ENCODE measurements at regions not wholly inside any gene's neighbourhood (a gene's known extent, or its start where the extent isn't known, plus 50 kb on each side); places are given as distances from the start of the nearest gene placed in this dataset.

GRCh38 chr3:148186881-148187280, 510.8 kb upstream of the AGTR1 start:
- no peak for DNase-seq

- no peak for DNase-seq
Observed at GRCh38 chr3:148187296-148187695, 510.4 kb upstream of the AGTR1 start.

- DNase-seq: no peak
Observed at GRCh38 chr3:148190441-148190990, 507.2 kb upstream of the AGTR1 start.

DNA sequence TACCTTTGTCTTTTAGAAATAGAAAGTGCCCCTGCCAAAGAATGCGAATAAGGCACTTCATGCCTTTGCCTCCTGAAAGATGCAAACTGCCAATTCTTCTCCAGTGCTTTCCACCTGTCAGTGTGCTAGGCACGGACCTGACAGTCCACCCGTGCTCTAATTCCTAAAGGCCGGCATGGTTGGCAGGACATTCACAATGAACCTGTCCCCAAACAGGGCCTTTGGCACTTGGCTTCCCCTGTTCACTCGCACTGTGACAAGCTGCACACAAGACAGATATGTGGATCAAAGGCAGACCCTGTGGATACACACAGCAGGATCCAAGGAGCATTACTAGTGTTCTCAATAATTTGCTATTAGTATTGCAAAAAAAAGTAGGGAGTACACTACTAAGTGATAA, 505.7 kb upstream of the AGTR1 start:
- no peak for DNase-seq

- DNase-seq: no peak
Observed at GRCh38 chr3:148197061-148197460, 500.6 kb upstream of the AGTR1 start.

- no peak for DNase-seq
Observed at GRCh38 chr3:148202386-148202785, 495.3 kb upstream of the AGTR1 start.

DNA sequence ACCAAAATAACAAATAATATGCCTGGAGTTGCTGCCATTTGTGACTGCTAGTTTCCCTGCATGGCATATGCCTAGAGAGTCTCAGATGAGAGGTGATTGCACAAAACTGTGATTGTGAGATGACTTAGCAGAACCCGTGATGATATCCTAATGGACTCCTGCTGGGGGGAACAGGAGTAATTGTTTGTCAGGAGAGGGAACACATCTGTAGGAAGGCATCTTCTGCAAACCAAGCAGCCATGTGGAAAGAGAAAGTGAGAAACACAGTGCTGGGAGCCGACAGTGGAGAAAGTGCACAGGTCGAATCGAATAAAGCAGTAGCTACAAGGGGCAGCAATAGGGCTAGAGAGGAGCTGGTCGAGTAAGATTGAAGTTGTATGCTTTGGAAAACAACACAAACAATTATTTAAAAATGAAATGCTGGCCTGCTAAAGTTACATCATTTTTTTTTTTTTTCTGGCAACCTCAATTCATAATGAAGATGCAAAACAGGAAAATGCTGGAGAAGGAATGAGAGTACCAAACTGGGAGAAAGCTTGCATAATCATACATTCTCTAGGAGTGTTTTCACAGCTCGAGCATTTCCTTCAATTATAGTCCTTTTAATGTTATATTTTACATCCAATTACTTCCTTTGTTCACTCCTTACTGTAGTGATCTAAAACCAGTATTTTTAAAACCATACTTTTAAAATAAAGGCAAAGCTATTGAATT, 494.2 kb upstream of the AGTR1 start:
- no peak for DNase-seq

DNA sequence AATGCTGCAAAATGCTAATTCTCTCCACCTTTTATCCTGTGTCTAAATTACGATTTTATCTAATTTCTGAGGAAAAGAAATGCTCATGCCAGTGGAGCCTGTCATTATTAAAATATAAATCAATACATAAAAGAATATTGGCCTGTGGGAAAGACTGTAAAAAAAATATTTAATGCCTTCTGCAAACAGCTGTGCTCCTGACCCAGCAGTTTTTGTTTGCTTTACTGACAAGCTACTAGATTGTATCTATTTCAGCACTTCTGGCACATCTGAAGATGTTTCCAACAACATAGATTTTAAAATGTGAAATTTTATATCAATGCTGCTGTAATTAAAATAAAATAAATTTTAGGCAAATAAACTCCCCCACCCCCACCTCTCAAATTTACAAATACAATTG, 493.6 kb upstream of the AGTR1 start:
- no peak for DNase-seq

DNA sequence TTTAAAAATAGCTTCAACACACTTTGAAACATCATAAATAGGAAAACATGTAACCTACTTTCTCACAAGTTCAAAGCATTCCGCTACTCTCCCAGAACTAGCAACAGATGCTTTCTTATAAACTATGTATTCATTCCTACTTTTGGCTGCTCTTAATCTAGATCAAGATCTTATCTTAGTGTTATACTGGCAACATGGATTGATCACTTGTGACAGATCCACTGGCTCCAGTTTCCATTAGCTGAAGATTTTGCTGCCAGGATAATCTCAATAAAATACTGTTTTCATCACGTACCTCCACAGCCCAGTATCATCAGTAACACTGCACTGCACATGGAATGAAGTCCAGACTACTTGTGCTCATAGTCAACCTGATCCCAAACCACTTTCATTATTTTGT, 491.7 kb upstream of the AGTR1 start:
- no peak for DNase-seq

- no peak for DNase-seq
Observed at GRCh38 chr3:148206446-148206845, 491.3 kb upstream of the AGTR1 start.

DNA sequence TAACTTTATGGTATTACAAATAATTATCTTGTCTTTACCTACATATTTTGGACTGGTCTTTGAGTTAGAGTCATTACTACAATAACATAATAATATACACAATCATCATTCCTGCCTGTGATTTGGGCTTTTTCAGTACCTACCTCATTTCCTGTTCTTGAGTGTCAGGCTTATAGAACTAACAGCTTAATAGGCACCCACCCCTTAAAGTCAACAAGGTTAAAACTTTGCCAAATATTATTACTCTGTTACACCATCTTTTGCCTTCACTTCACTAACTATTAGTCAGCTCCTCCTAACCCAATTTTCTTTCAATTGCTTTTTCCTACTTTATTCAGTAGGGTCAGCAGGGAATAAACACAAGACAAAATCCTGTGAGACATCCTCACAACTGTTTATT, 488.7 kb upstream of the AGTR1 start:
- no peak for DNase-seq

DNA sequence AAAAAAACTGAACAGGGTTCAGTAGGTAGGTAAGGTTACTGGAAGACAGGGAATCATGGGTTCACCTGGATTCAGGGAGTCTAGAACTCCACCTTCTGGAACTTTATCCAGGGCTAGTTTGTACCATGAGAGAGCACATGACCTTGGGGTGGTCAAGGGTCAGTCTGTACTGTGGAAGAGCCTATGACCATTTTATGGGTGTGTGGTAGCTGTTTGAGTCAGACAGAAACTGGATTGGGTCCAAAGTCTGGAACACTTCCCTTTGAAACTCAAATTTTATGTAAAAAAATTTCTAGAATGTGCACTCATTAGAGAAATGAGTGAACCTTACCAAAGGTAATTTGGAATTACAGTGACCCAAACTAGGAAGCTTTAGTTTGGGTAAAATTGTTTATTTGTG, 486.0 kb upstream of the AGTR1 start:
- no peak for DNase-seq

GRCh38 chr3:148214705-148215104, 483.0 kb upstream of the AGTR1 start:
- no peak for DNase-seq

DNA sequence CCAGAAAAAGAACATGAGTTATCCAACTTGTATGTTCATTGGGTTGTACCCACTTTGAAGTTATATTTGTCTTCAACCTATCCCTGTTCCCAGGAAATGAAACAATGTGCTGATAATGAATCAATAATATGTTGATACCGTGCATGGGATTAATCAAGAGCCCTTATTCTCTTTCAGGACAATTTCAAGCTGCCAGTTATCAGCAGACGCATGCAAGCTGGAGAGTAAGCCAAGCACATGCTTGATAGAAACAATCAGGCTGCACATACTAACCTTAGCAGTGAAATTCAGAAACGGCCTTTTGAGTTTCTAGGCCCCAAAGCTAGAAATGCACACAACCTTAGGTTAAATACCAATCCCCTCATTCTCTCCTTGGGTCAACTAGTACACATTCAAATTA, 480.4 kb upstream of the AGTR1 start:
- DNase-seq: no peak

DNA sequence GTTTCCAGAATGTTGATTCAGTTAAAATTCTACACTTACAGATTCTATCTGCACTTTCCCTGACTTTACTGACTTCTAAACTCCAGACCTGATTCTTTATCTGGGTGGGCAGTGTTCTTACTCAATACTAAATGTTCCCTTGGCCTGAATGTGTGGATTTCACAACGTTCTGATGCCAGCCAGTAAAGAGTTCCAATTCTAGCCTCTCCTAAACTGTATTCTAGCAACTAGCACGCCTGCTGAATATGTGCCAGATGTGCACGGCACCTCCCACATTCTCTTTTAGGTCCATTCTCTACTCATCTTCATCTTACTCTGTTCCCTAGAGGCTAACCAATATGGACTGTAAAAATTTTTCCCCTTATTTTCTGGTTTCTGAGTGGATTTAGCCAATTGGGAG, 479.5 kb upstream of the AGTR1 start:
- no peak for DNase-seq

GRCh38 chr3:148219999-148220398, 477.7 kb upstream of the AGTR1 start:
- DNase-seq: no peak

GRCh38 chr3:148221303-148221702, 476.4 kb upstream of the AGTR1 start:
- no peak for DNase-seq

- DNase-seq: no peak
Observed at GRCh38 chr3:148223266-148223665, 474.4 kb upstream of the AGTR1 start.

DNA sequence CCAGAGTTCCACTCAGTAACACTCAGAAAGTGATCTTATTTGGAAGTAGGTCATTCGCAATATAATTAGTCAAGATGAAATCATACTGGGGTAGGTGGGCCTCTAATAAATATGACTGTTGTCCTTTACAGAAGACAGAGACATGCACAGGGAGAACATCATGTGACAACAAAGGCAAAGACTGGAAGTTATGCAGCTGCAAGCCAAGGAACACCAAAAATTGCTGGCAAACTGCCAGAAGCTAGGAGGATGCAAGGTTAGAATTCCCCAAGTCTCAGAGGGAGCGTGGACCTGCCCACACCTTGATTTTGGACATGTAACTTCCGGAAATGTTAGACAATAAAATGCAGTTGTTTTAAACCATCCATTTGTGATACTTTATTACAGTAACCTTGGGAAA, 471.5 kb upstream of the AGTR1 start:
- DNase-seq: no peak

- no peak for DNase-seq
Observed at GRCh38 chr3:148227534-148227933, 470.2 kb upstream of the AGTR1 start.

GRCh38 chr3:148229107-148229506, 468.6 kb upstream of the AGTR1 start:
- DNase-seq: no peak

- no peak for DNase-seq
Observed at GRCh38 chr3:148230473-148230872, 467.2 kb upstream of the AGTR1 start.

GRCh38 chr3:148232389-148232788, 465.3 kb upstream of the AGTR1 start:
- no peak for DNase-seq

DNA sequence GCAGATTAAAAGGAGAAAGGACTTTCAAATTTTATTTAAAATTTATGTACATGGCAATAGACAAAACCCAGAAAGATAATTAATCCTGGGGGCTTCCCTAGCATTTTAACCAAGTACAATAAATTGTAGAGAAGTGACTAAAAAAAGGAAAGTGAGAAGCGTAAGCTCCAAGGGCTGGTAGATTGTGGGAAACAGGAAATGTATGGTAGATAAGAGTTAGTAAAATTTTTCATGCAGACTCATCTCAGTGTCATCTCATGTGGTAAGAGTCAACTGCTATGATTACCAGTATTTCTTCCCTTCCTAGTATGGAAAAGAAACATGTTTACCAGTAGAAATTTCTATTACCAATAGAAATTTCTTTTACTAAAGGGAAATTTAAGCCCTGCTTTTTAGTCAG, 464.3 kb upstream of the AGTR1 start:
- DNase-seq: no peak

- no peak for DNase-seq
Observed at GRCh38 chr3:148234536-148234935, 463.2 kb upstream of the AGTR1 start.
